ENCODE measurements at regions not wholly inside any gene's neighbourhood (a gene's known extent, or its start where the extent isn't known, plus 50 kb on each side); places are given as distances from the start of the nearest gene placed in this dataset.
"Not testable (repeated sequence)": the region's sequence is repeated elsewhere in the genome, so short reads cannot be mapped to it uniquely, and the experiment has no call there.

DNA sequence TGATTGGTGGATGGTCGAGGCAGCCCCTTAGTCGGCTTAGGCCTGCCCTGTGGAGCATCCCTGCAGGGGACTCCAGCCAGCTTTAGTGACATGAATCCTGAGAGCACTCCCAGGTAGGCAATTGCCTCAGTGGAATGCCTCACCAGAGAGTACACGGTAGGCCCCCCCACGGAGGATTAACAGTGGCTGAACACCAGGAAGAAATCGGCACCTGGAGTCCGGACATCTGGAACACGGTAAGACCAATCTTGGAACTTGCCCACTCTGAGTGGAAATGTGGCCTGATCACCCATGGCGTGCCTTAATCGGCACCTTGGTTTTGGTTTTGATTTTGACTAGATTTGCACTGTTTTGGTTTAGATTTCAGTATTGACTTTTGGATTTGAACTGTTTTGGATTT is 326.2 kb upstream of the NCKAP5 start:
- H3K4me3 ChIP-seq: no peak overlapping the region
- no peak overlapping the region for H3K27ac ChIP-seq

- not testable (repeated sequence) for H3K4me3 ChIP-seq, H3K27ac ChIP-seq
These were observed 329.6 kb upstream of the NCKAP5 start for GRCh38 chr2:133897838-133898237.

GRCh38 chr2:133900909-133901308 is 332.6 kb upstream of the NCKAP5 start:
- H3K27ac ChIP-seq: no peak overlapping the region
- H3K4me3 ChIP-seq: no peak overlapping the region

DNA sequence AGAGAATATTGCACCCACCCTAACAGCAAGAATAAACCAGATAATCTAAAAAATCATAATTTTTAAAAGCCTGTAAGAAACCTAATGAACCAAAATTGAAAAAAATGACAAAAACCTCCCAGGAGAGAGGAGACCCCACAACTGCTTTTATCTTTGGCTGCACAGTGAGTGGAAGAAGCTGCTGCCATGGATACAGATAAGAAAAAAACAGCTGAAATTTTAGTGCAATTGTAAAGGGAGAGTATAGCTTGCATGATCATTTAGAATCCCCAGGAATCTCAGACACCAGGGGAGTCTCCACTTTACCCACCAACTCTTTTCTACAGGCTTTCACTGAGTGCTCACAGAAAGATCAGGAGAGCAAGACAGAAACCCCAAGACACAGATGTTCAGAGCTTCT is 338.1 kb upstream of the NCKAP5 start:
- H3K4me3 ChIP-seq: no peak overlapping the region
- H3K27ac ChIP-seq: no peak overlapping the region

- H3K4me3 ChIP-seq: no peak overlapping the region
- H3K27ac ChIP-seq: no peak overlapping the region
These were observed 338.7 kb upstream of the NCKAP5 start for GRCh38 chr2:133906926-133907325.

GRCh38 chr2:133908171-133908570 is 339.9 kb upstream of the NCKAP5 start:
- H3K27ac ChIP-seq: no peak overlapping the region
- H3K4me3 ChIP-seq: no peak overlapping the region

GRCh38 chr2:133918141-133918540 is 335.7 kb upstream of the MGAT5 start:
- Histone ChIP-seq H3K4me3 (no peak overlapping the region), H3K27ac (no peak overlapping the region)

DNA sequence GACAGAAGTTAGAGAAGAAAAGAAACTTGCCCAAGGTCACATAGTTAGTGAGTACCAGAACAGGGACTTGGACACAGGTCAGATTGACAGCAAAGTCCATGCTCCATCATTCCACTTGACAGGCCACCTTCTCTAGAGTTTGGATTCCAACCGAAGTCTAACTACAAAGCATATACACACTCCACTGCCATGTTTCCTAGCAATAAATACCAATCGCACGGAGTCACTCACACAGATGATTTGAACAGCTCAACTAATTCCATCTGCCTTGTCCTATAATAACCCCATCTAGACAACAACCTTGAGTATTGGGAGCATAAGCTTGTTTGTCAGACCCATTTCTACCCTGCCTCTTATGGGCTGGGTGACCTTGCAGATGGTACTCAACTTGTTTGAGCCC is 334.6 kb upstream of the MGAT5 start:
- H3K27ac ChIP-seq: no peak overlapping the region
- no peak overlapping the region for H3K4me3 ChIP-seq

DNA sequence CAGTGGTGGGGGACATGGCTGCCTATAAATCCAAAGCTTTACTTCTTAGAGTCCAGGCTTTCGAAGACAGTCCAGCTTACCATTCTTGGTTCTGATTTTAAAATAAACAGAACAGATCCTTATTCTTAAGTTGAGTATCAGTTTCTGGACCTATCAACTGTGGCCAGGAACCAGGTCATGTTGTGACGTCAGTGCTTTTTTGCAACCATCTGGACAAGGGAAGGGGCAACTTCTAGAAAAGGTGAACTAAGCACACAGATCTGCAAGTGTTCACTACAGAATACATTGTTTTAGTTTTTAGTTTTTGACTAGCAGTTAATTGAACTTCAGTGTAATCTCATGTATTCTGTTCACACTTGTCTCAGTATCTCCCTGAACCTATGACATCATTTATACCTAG is 326.0 kb upstream of the MGAT5 start:
- Histone ChIP-seq H3K27ac (no peak overlapping the region), H3K4me3 (no peak overlapping the region)

DNA sequence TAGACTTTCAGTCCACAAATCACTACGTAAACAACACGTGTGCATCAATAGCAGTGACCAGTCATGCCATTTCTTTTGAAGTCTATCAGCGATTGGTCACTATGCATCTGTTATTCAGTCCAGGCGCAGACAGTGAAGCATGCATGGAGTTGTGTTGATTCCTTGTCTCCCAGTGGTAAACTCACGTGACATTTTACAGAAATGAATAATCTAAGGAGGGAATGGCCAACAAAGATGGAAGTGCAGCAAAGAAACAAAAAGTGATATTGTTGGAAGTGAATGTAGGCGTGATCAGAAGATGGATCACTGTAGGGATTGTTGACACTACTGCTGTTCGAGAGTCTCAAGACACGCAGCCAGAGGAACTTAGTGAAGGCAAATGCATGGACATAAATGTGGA is 317.8 kb upstream of the MGAT5 start:
- H3K4me3 ChIP-seq: no peak overlapping the region

GRCh38 chr2:133936601-133937000 is 317.3 kb upstream of the MGAT5 start:
- Histone ChIP-seq H3K27ac (no peak overlapping the region), H3K4me3 (no peak overlapping the region)

More for the DNA sequence above, 317.8 kb upstream of the MGAT5 start:
- H3K27ac ChIP-seq: no peak overlapping the region

DNA sequence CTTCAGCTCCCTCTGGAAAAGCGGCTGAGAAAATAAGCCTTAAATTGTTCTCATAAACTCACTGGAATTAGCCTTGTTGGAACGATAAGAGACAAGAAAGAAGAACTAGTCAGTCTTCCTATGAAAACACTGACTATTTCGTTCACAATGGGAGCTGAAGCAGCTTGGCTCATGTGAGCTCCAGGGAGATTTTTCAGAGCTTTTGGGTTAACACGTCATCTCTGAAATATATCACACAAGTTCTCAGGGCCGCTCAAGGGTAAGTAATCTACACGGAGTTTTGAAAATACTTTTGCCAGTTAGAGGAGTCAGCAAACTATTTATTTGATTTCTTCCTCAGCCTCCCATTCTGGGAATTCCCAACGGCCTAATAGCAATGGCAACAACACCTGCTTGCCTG is 316.2 kb upstream of the MGAT5 start:
- Histone ChIP-seq H3K4me3 (no peak overlapping the region), H3K27ac (no peak overlapping the region)

GRCh38 chr2:133940134-133940533 is 313.7 kb upstream of the MGAT5 start:
- no peak overlapping the region for H3K27ac ChIP-seq
- H3K4me3 ChIP-seq: no peak overlapping the region

DNA sequence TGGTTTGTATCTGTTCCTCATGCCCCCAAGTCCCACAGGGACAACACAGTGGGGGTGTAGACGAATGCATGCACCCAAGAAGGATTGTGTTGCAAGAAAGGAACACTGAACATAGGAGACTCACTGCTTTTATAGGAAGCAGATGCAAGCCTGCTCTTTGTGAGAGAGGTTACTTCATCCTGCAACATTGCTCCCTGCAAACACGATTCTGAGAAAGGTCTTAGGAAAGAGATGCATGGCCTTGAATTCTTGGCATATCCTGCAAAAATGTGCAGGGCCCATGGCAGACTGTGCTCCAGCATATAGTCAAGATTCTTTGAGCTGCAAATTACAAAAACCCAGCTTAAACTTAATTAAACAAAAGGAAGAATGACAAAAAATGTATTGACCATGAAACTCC is 312.2 kb upstream of the MGAT5 start:
- Histone ChIP-seq H3K4me3 (no peak overlapping the region), H3K27ac (no peak overlapping the region)

DNA sequence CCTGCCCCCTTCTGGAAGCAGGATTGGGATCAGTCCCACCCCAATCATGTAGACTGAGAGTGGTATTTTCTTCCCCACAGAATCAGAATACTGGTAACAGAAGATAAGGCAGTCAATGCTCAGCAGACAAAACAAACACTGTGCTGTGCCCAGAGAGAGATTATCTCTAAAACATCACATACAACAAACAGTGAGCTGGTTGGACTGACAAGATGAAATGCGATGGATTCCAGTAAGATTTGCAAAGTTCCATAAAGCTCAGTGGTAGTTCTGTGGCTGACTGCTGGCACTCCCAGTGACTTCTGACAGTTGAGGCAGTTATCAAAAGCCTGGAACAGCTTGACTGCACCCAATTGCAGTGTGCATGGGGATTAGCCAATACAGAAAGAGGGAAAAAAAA is 311.5 kb upstream of the MGAT5 start:
- no peak overlapping the region for H3K4me3 ChIP-seq
- H3K27ac ChIP-seq: peak overlapping the region in 1 of 21 experiments; percentile 1

DNA sequence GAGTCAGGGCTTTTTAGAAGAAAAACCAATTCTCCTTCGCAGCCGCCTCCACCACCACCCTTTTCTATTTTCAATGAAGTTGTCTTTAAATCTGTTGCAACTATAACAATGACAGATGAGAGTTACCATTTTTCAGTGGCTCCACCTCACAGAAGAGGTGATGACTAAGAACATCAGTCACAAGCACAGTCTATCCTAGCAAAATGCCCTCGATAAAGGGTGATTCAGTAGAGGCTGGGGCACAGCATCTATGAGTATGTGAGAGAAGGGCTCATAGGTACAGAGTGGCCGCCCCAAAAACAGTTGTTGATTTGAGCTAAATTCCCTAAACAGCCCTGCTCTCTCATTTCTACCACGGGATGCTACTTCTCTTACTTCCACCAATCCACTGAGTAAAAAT is 310.8 kb upstream of the MGAT5 start:
- no peak overlapping the region for H3K27ac ChIP-seq
- no peak overlapping the region for H3K4me3 ChIP-seq

DNA sequence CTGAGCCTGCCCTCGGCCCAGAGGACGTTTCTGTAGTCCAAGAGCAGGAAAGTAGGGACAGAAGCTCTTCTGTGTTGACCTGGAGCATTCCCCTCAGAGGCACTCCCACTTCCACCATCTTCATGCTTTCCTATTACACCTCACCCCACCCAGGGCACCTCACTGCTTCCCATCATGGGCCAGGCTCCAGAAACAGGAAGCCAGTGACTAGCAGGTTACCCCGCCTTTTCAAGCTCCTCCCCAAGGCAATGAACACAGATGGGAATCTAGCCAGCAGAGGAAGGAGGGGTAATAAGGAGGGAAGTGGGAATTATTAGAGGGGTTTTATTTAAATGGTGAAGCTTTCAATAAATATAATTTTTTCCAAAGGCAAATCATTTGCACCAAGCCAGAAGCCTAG is 308.8 kb upstream of the MGAT5 start:
- no peak overlapping the region for H3K27ac ChIP-seq
- no peak overlapping the region for H3K4me3 ChIP-seq

DNA sequence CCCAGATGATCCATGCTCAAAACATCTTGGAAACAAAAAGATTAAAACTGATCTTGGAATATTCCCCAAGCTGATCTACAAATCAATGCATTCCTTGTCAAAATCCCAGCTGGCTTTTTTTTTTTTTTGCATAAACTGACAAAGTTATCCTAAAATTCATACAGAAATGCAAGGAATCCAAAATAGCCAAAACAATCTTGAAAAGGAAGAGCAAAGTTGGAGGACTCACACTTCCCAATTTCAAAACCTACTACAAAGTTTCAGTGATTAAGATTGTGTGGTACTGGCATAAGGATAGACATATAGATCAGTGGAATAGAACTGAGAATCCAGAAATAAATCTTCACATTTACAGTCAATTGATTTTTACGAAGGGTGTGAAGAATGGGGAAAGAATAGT is 306.8 kb upstream of the MGAT5 start:
- H3K4me3 ChIP-seq: no peak overlapping the region
- no peak overlapping the region for H3K27ac ChIP-seq

DNA sequence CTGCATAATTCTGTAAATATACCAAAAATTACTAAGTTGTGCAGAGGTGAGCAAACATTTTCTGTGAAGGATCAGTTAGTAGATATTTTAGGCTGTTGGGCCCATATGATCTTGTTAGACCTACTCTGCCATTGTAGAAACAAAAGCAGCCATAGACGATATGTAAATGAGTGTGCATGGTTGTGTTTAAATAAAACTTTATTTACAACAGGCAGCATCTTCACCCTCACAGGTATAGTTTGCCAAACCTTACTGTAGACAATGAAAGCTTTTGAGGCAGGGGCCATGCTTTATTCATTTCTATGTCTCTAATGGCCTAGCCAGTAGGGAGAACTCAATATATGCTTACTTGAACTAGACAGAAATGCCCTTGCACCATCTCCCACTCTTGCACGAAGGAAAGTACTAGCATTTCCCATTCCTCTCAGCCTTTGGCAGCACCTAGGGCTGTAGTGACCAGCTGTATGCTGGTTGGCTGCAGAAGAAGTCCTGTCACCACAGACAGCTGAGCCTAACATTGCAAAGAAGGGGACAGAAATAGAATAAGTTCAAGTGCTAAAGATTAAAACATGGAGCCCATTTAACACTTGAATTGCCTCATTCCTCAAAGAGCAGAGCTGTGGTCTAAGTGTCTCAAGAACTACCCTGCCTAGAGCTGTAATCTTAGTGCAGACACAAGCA is 305.1 kb upstream of the MGAT5 start:
- H3K27ac ChIP-seq: no peak overlapping the region

DNA sequence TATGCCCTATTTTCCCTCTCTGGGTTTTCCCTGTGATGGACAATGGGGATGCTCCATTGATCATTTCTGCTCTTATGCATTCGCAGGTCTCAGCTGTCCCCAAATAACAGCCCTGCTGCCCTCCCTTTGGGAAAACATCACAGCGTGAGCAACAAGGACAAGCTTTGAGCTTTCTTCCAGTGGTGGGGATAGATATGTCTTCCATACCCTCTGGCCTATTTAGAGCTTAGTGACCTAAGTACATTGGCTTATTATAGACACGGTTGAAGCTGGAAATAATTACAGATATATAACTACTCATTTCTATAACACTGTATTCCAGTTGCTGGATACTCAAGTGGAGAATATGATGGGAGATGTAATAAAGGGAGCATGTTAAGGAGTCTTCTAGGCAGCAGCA is 304.3 kb upstream of the MGAT5 start:
- H3K27ac ChIP-seq: no peak overlapping the region
- no peak overlapping the region for H3K4me3 ChIP-seq

More for the DNA sequence above, 305.1 kb upstream of the MGAT5 start:
- no peak overlapping the region for H3K4me3 ChIP-seq

DNA sequence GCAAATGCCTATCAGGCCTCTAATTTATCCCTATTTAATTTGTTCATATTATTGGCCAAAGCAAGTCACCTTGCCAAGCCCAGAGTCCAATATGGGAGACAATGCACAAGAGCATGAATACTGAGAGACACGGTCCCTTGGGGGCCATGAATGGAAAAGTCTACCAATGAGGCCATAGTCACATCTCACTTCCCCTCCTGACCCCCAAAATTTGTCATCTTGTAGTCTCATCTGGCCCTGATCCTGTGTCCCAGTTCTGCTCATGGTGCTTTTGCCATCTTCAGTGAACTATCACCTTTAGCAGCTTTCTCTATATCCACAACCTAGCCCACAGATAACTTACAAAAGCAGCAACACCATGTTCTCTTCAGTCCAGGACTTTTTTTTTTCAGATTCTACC is 302.7 kb upstream of the MGAT5 start:
- no peak overlapping the region for H3K27ac ChIP-seq
- no peak overlapping the region for H3K4me3 ChIP-seq

DNA sequence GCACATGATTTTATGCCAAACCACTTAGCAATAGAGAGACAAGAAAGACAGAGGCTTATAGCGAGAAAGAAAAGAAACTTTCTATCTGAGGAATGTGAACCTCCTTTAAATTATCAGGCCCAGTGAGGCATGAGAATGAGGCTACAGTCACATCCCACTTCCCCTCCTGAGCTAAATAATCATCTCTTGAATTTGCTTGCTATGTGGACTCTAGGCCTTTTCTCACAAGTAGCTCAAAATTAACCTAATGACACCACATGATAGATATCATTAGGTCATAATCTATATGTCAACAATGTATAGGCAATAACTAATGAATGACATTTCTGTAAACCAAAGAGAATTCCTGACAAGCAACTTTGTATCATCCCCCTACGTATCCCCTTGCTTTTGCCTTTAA is 301.5 kb upstream of the MGAT5 start:
- no peak overlapping the region for H3K4me3 ChIP-seq
- H3K27ac ChIP-seq: no peak overlapping the region

Data from skin epidermis (tissue), 12 donors.